MCF 10A (cell line): ENCODE measurements at regions not wholly inside any gene's neighbourhood (a gene's known extent, or its start where the extent isn't known, plus 50 kb on each side); places are given as distances from the start of the nearest gene placed in this dataset.
"Not testable (repeated sequence)": the region's sequence is repeated elsewhere in the genome, so short reads cannot be mapped to it uniquely, and the experiment has no call there.

Source experiments
- BruUV-seq: library from RNA; stranded (reverse); fragments of 400-500 nt; replicated peaks from 2 replicates; lab custom pipeline; 2021; lab: Mats Ljungman, UMichigan
- CTCF ChIA-PET: fragments of 300-600 bp; sonication (Branson Sonifier 250); formaldehyde crosslinking; extraction: SDS; loops from one replicate; lab custom pipeline; 2021; ENCODE audit warnings: antibody characterized with exemption, inconsistent platforms; lab: Yijun Ruan, JAX
- POLR2A ChIA-PET: fragments of 300-600, 350-650 bp; sonication (Branson Sonifier 250); formaldehyde crosslinking; extraction: SDS; loops from one replicate; lab custom pipeline; 2020; ENCODE audit warnings: antibody characterized with exemption, inconsistent platforms; lab: Yijun Ruan, JAX
- DNase-seq: peaks from one replicate; pipeline ENCODE4 v3.0.0-alpha.2; 2018; ENCODE audit not compliant: unreplicated experiment
- H3K27ac Mint-ChIP-seq: one replicate; pipeline ENCODE4 v1.8.0; 2022; ENCODE audit warnings: mild to moderate bottlenecking, low read depth, mixed read lengths; ENCODE audit not compliant: unreplicated experiment
- H3K27me3 Mint-ChIP-seq: one replicate; pipeline ENCODE4 v1.8.0; 2022; ENCODE audit warnings: mixed read lengths; ENCODE audit not compliant: insufficient read depth, unreplicated experiment
- H3K36me3 Mint-ChIP-seq: one replicate; pipeline ENCODE4 v1.8.0; 2022; ENCODE audit warnings: mild to moderate bottlenecking, moderate library complexity, mixed read lengths; ENCODE audit not compliant: insufficient read depth, unreplicated experiment
- H3K4me1 Mint-ChIP-seq: one replicate; pipeline ENCODE4 v1.8.0; 2022; ENCODE audit warnings: mixed read lengths; ENCODE audit not compliant: insufficient read depth, unreplicated experiment
- H3K4me3 Mint-ChIP-seq: one replicate; pipeline ENCODE4 v1.8.0; 2022; ENCODE audit warnings: mild to moderate bottlenecking, moderate library complexity, mixed read lengths; ENCODE audit not compliant: unreplicated experiment
- H3K9me3 Mint-ChIP-seq: one replicate; pipeline ENCODE4 v1.8.0; 2022; ENCODE audit warnings: mixed read lengths; ENCODE audit not compliant: unreplicated experiment
- intact Hi-C: fragments of 100-400 bp; cut with micrococcal nuclease; formaldehyde crosslinking; loops from 2 replicates; pipeline ENCODE4 v1.14.1; 2022
- TF ChIP-seq, protein P1 (sequence below): fragments of 200-600 bp; IDR thresholded peaks from one replicate; pipeline ENCODE4 v1.8.0; 2022; ENCODE audit warnings: antibody characterized with exemption, mild to moderate bottlenecking; ENCODE audit not compliant: unreplicated experiment

DNA sequence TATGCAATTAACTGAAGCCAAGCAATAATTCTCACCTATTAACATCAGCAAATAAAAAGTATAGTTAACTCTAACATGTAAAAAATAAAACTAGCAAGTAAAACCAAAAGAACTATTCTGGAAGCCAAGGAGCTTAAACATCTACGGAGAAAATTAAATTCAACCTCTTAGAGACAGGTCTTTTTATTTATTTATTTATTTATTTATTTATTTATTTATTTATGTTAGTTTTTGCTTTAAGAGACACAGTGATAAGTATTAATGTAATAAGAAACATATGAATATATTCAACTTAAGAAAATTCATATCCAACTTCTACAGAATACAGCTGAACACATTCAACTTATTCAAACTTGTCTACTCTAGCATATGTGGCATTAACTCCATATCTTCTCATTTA, 472.1 kb upstream of the IZUMO3 start:
- H3K4me1 Mint-ChIP-seq, result no peaks in the 10 kb centered on the region
- no TSS peak for BruUV-seq
- intact Hi-C loops, result no loop called here
- H3K9me3 Mint-ChIP-seq, result peaks cover 28% of the 10 kb centered on the region
- no peak overlapping the region for H3K27ac Mint-ChIP-seq
- H3K36me3 Mint-ChIP-seq, result no peaks in the 10 kb centered on the region
- DNase-seq, result no peak
- TF ChIP-seq, protein P1, sequence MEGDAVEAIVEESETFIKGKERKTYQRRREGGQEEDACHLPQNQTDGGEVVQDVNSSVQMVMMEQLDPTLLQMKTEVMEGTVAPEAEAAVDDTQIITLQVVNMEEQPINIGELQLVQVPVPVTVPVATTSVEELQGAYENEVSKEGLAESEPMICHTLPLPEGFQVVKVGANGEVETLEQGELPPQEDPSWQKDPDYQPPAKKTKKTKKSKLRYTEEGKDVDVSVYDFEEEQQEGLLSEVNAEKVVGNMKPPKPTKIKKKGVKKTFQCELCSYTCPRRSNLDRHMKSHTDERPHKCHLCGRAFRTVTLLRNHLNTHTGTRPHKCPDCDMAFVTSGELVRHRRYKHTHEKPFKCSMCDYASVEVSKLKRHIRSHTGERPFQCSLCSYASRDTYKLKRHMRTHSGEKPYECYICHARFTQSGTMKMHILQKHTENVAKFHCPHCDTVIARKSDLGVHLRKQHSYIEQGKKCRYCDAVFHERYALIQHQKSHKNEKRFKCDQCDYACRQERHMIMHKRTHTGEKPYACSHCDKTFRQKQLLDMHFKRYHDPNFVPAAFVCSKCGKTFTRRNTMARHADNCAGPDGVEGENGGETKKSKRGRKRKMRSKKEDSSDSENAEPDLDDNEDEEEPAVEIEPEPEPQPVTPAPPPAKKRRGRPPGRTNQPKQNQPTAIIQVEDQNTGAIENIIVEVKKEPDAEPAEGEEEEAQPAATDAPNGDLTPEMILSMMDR, result no peak
- H3K4me3 Mint-ChIP-seq, result no peak overlapping the region
- no peaks in the 10 kb centered on the region for H3K27me3 Mint-ChIP-seq
- POLR2A ChIA-PET, result no interaction called here
- CTCF ChIA-PET, result no interaction called here

DNA sequence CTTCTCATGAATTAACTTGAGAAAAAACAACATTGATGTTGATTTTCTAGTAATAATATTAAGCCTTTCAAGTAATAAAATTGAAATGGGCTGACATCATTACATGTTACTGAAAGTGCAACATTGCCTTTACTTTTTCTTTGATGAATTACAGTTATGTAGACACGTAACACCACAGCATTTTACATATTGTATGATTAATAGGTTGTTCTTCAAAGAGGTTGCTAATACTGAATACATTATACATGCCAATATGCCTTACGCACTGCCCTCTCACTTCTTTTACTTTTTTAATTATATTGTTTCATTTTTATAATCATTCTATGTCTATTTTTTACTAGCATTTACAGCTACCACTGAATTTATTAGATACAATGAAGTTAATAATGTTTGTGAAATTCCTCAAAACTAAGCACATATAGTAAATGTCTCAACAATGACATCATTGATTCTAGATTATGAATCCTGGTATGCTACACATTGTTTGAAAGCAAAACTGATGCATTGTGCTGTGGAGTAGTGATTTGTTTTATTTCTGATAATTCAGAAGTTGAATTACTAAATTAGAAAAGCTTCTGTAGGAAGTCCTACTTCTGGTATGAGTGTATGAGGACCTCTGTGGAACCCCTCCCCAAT, 464.4 kb upstream of the IZUMO3 start:
- BruUV-seq, result no TSS peak
- no peak for DNase-seq
- POLR2A ChIA-PET, result no interaction called here
- TF ChIP-seq, protein P1, result no peak
- no peak overlapping the region for H3K4me3 Mint-ChIP-seq
- intact Hi-C loops, result no loop called here
- H3K4me1 Mint-ChIP-seq, result no peaks in the 10 kb centered on the region
- H3K27me3 Mint-ChIP-seq, result no peaks in the 10 kb centered on the region
- H3K36me3 Mint-ChIP-seq, result no peaks in the 10 kb centered on the region
- H3K9me3 Mint-ChIP-seq, result peaks cover 13% of the 10 kb centered on the region
- CTCF ChIA-PET, result interaction anchor here (0.6 kb wide), 1 partner anchor 973 kb away, joined by 3 read pairs; no protein-coding TSS in a partner anchor
- no peak overlapping the region for H3K27ac Mint-ChIP-seq

DNA sequence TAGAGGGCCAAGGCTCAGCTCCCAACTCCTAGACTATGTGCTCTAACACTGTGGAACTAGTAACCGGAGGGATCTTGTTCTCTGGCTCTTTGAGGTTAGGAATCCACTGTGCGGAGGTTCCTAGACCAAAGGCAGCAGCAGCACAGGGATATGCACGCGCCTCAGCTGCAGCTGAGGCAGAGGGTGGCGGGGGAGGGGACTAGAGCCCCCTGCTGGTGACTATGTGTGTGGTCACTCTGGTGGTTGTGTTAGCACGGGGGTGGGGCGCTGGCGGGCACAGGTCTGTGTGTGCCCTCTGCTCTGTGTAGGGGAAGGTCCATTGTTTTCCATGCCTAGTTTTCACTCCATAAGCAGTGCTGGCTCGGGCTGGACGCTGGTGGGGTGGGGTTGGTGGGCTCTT, 458.0 kb upstream of the IZUMO3 start:
- Mint-ChIP-seq H3K27me3 (no peaks in the 10 kb centered on the region), H3K27ac (no peak overlapping the region), H3K4me1 (no peaks in the 10 kb centered on the region), H3K36me3 (no peaks in the 10 kb centered on the region), H3K9me3 (peaks cover 32% of the 10 kb centered on the region), H3K4me3 (no peak overlapping the region)
- ChIA-PET CTCF (interaction anchor here (1.3 kb wide), 1 partner anchor 10 kb away, joined by 3 read pairs; no protein-coding TSS in a partner anchor), POLR2A (no interaction called here)
- TF ChIP-seq, protein P1, result peak; percentile 9
- intact Hi-C loops, result no loop called here
- DNase-seq, result no peak
- no TSS peak for BruUV-seq

DNA sequence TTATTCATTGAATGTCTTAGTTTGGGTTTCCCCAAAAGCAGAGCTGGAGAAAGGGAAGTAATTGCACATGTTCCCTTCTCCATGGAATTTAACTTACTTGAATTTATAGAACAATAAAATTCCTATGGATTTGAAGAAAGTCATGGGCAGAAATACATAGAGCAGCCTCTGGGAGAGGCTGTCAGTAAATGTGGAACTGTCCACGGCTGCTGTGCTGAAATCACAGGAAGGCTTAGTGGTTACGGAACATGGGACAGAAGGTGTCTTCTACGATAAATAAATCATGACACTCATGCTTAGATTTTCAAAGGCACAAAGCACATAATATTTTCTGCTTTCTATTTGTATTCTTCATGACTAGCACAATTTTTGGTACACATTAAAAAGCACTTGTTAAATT, 440.6 kb upstream of the IZUMO3 start:
- CTCF ChIA-PET, result no interaction called here
- TF ChIP-seq, protein P1, result no peak
- Mint-ChIP-seq H3K9me3 (peaks cover 16% of the 10 kb centered on the region), H3K4me1 (no peaks in the 10 kb centered on the region), H3K4me3 (no peak overlapping the region), H3K27me3 (no peaks in the 10 kb centered on the region), H3K27ac (no peak overlapping the region), H3K36me3 (no peaks in the 10 kb centered on the region)
- intact Hi-C loops, result no loop called here
- POLR2A ChIA-PET, result no interaction called here
- peak; percentile 49 for DNase-seq
- BruUV-seq, result no TSS peak

DNA sequence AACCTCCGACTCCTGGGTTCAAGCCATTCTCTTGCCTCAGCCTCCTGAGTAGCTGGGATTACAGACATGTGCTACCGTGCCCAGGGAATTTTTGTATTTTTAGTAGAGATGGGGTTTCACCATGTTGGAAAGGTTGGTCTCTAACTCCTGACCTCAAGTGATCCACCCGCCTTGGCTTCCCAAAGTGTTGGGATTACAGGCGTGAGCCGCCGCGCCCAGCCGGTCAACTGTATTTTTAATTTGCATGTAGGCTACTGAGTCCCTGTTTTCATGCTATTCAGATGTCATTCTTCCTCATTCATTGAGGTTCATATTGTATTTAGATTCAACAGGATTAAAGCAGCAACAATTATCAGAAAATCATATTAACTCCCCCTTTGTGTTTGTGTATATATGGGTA, 425.1 kb upstream of the IZUMO3 start:
- H3K4me3 Mint-ChIP-seq, BruUV-seq, intact Hi-C loops: not testable (repeated sequence)

More for the DNA sequence above, 425.1 kb upstream of the IZUMO3 start:
- CTCF ChIA-PET, H3K36me3 Mint-ChIP-seq, H3K27me3 Mint-ChIP-seq, POLR2A ChIA-PET, DNase-seq, H3K27ac Mint-ChIP-seq, H3K4me1 Mint-ChIP-seq: not testable (repeated sequence)
- H3K9me3 Mint-ChIP-seq, result peaks cover 14% of the 10 kb centered on the region
